Subcutaneous abdominal adipose tissue (tissue), 5 donors: ENCODE measurements at regions not wholly inside any gene's neighbourhood (a gene's known extent, or its start where the extent isn't known, plus 50 kb on each side); places are given as distances from the start of the nearest gene placed in this dataset.
"Not testable (repeated sequence)": the region's sequence is repeated elsewhere in the genome, so short reads cannot be mapped to it uniquely, and the experiment has no call there.

Source experiments
- H3K27ac ChIP-seq: one replicate; pipeline ENCODE4 v1.7.0; 2013; ENCODE audit warnings: low read depth, mild to moderate bottlenecking, inconsistent platforms, low read length, moderate library complexity
- H3K27me3 ChIP-seq, 5 donors: one replicate each; pipeline ENCODE4 v1.7.0; 2013; ENCODE audit warnings: low read length in 5 of 5, inconsistent platforms in 1 of 5; ENCODE audit not compliant: control insufficient read depth in 5 of 5, insufficient read depth in 4 of 5
- H3K36me3 ChIP-seq, 5 donors: one replicate each; pipeline ENCODE4 v1.7.0; 2013; ENCODE audit warnings: low read length in 5 of 5; ENCODE audit not compliant: control insufficient read depth in 5 of 5, insufficient read depth in 5 of 5
- H3K4me1 ChIP-seq, 5 donors: one replicate each; pipeline ENCODE4 v1.7.0; 2013; ENCODE audit warnings: low read length in 5 of 5, mild to moderate bottlenecking in 3 of 5, moderate library complexity in 1 of 5; ENCODE audit not compliant: control insufficient read depth in 5 of 5, insufficient read depth in 5 of 5
- H3K4me3 ChIP-seq, 5 donors: one replicate each; pipeline ENCODE4 v1.7.0; 2013; ENCODE audit warnings: low read length in 5 of 5, low read depth in 1 of 5
- H3K9ac ChIP-seq, 5 donors: one replicate each; pipeline ENCODE4 v1.7.0; 2013; ENCODE audit warnings: low read length in 5 of 5, mild to moderate bottlenecking in 4 of 5, moderate library complexity in 3 of 5
- H3K9me3 ChIP-seq, 5 donors: one replicate each; pipeline ENCODE4 v1.7.0; 2013; ENCODE audit warnings: low read length in 5 of 5; ENCODE audit not compliant: control insufficient read depth in 5 of 5
- donor health status: healthy.
- donor health status: healthy.
- donor health status: healthy.
- donor health status: healthy.
- donor health status: healthy.

DNA sequence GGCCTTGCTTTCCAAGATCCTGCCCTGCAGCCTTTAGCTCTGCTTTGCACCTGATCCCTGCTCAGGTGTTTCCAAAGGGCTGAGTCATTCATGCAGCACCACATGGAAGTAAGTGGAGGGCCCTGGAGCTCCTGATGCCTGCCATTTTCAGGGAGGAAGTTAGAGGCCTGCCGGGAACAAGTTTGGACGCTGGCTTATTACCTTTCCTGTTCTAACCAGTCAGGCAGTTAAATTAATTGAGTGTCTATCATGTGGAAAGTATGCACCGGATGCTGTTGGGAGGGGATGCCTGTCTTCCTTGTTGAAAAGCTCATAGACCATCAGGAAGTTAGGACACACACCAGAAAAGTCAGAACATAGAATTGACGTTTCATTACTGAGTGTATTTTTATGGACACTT, 73.7 kb upstream of the PLET1 start:
- Histone ChIP-seq H3K9ac (no peak overlapping the region), H3K27ac (no peak overlapping the region), H3K27me3 (no peaks in the 10 kb centered on the region), H3K4me3 (no peak overlapping the region), H3K36me3 (peaks cover 0 to 3% (median 0%) of the 10 kb centered on the region in 5 donors), H3K4me1 (peaks cover 0 to 5% (median 0%) of the 10 kb centered on the region in 5 donors), H3K9me3 (no peaks in the 10 kb centered on the region)

- no peak overlapping the region for H3K27ac ChIP-seq
- H3K27me3 ChIP-seq: no peaks in the 10 kb centered on the region
- H3K4me3 ChIP-seq: no peak overlapping the region
- H3K4me1 ChIP-seq: peaks cover 0 to 5% (median 0%) of the 10 kb centered on the region in 5 donors
- H3K9me3 ChIP-seq: no peaks in the 10 kb centered on the region
- peaks cover 0 to 3% (median 0%) of the 10 kb centered on the region in 5 donors for H3K36me3 ChIP-seq
- H3K9ac ChIP-seq: no peak overlapping the region
Observed at GRCh38 chr11:112336356-112336886, 75.8 kb upstream of the PLET1 start.

- Histone ChIP-seq H3K9ac (no peak overlapping the region), H3K9me3 (no peaks in the 10 kb centered on the region), H3K4me1 (peaks cover 0 to under 1% (median 0%) of the 10 kb centered on the region in 5 donors), H3K27me3 (no peaks in the 10 kb centered on the region), H3K27ac (no peak overlapping the region), H3K4me3 (no peak overlapping the region), H3K36me3 (peaks cover 0 to 3% (median 0%) of the 10 kb centered on the region in 5 donors)
Observed at GRCh38 chr11:112339566-112339965, 78.9 kb upstream of the PLET1 start.

DNA sequence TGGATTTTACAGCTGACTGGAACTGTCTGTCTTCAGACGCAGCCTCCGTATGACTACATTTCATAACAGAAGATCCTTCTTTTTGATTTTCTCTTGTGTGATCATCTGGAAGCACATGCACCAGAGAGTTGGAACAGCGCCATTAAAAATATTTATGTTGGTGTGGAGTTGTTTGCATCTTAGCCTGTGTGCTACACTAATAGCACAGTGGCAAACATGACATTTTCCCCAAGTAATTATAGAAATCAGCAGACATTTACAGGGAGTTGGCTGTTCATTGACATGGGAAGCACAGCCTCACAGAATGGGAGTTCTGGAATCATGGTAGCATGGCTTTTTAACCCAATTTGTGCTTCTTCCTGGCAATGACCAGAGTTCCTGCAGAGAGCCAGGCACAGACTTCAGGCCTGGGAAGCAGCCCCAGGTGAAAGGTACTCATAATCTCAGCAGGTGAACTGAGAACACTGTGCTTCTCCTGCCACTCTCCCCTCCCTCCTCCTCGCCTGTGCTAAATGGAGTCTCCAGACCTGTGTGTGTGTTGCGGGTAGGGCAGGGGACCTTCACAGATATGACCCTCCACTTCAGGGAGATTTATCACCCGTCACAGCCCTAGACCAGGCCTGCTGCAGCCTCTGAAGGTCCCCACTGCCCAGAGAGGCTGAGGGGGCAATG, 82.8 kb upstream of the PLET1 start:
- Histone ChIP-seq H3K27me3 (no peaks in the 10 kb centered on the region), H3K4me1 (no peaks in the 10 kb centered on the region), H3K9me3 (no peaks in the 10 kb centered on the region), H3K9ac (no peak overlapping the region), H3K4me3 (no peak overlapping the region), H3K36me3 (peaks cover 0 to under 1% (median 0%) of the 10 kb centered on the region in 5 donors), H3K27ac (no peak overlapping the region)

GRCh38 chr11:112344040-112344413, 83.4 kb upstream of the PLET1 start:
- H3K27ac ChIP-seq: no peak overlapping the region
- no peak overlapping the region for H3K9ac ChIP-seq
- no peaks in the 10 kb centered on the region for H3K4me1 ChIP-seq
- H3K27me3 ChIP-seq: no peaks in the 10 kb centered on the region
- H3K36me3 ChIP-seq: no peaks in the 10 kb centered on the region
- no peak overlapping the region for H3K4me3 ChIP-seq
- no peaks in the 10 kb centered on the region for H3K9me3 ChIP-seq

DNA sequence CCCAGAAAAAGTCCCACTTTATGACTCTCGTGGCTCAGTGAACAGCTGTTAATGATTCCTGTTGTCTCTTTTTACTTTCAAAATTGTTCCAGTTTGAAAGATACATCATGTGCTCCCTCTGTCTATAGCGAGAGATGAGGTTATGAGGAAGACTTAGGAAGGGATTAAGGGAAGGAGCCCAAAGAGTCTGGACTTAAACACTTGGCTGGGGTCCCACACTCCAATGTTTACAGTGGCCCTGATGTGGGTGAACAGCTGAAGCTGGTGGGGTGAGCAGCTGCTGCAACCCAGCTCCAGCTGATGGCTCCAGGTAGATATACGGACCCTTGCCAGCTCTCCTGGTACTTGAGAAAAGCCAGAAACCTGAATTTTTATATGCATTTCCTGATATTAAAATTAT, 84.5 kb upstream of the PLET1 start:
- no peak overlapping the region for H3K4me3 ChIP-seq
- no peak overlapping the region for H3K9ac ChIP-seq
- no peaks in the 10 kb centered on the region for H3K36me3 ChIP-seq
- no peaks in the 10 kb centered on the region for H3K4me1 ChIP-seq
- no peaks in the 10 kb centered on the region for H3K27me3 ChIP-seq
- H3K27ac ChIP-seq: no peak overlapping the region
- no peaks in the 10 kb centered on the region for H3K9me3 ChIP-seq

DNA sequence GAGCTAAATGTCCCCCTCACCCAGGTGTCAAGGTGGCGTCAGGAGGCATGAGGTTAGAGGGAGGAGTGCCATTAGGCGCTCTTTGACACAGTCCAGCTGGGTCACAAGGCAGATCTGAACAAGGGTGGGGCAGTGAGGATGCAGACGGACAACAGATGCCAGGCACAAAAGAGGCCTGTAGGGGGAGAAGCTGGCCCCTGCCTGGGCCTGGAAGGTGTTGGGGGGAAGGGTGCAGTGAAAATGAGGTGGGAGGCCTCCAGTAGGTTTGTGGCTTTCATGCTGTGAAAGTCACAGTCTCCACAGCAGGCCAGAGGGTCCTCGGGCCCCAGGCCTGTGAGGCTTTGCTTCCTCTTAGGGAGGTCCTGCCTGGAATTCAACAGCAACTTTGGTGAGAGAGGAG, 85.0 kb upstream of the PLET1 start:
- Histone ChIP-seq H3K9me3 (no peaks in the 10 kb centered on the region), H3K36me3 (no peaks in the 10 kb centered on the region), H3K27me3 (no peaks in the 10 kb centered on the region), H3K4me1 (no peaks in the 10 kb centered on the region), H3K27ac (no peak overlapping the region), H3K9ac (no peak overlapping the region), H3K4me3 (no peak overlapping the region)

DNA sequence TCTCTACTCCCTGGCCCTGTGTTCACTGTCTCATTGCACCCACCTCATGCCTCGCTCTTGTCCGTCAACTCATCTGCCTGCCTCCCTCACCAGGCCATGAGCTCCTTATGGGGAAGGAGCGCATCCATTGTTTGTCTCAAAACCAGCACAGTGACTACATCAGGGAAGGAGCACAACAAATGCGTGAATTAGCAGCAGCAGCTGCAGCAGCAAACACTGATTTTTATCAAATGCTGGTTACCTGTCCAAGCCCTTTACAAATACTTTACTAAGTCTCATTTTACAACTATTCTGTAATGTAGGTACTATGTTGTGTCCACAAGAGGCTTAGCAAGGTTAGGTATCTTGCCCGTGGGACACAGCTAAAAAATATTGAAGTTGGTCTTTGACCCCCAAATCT, 85.9 kb upstream of the PLET1 start:
- no peak overlapping the region for H3K27ac ChIP-seq
- no peak overlapping the region for H3K4me3 ChIP-seq
- no peak overlapping the region for H3K9ac ChIP-seq
- H3K27me3 ChIP-seq: no peaks in the 10 kb centered on the region
- H3K36me3 ChIP-seq: no peaks in the 10 kb centered on the region
- no peaks in the 10 kb centered on the region for H3K4me1 ChIP-seq
- H3K9me3 ChIP-seq: no peaks in the 10 kb centered on the region

- H3K9me3 ChIP-seq: no peaks in the 10 kb centered on the region
- no peaks in the 10 kb centered on the region for H3K4me1 ChIP-seq
- no peak overlapping the region for H3K27ac ChIP-seq
- H3K27me3 ChIP-seq: no peaks in the 10 kb centered on the region
- H3K36me3 ChIP-seq: no peaks in the 10 kb centered on the region
- H3K4me3 ChIP-seq: no peak overlapping the region
- H3K9ac ChIP-seq: no peak overlapping the region
Observed at GRCh38 chr11:112348480-112349029, 87.9 kb upstream of the PLET1 start.

- not testable (repeated sequence) for H3K36me3 ChIP-seq, H3K4me1 ChIP-seq, H3K27ac ChIP-seq, H3K4me3 ChIP-seq, H3K9ac ChIP-seq, H3K27me3 ChIP-seq, H3K9me3 ChIP-seq
Observed at GRCh38 chr11:112351423-112351822, 90.8 kb upstream of the PLET1 start.
